ENCODE measurements at regions not wholly inside any gene's neighbourhood (a gene's known extent, or its start where the extent isn't known, plus 50 kb on each side); places are given as distances from the start of the nearest gene placed in this dataset.

- TF ChIP-seq EZH2 (IDR thresholded peaks at IDR 0.05; ENCODE audit: insufficient read depth, low read length), result no peak
- TF ChIP-seq CTCF (IDR thresholded peaks at IDR 0.05; ENCODE audit: insufficient read depth, low read depth, low read length), result no peak
Measured at GRCh38 chr3:127063916-127064315, 81.0 kb downstream of the PLXNA1 start.

Data from astrocyte (in vitro differentiated cells and primary cell).